ENCODE measurements at regions not wholly inside any gene's neighbourhood (a gene's known extent, or its start where the extent isn't known, plus 50 kb on each side); places are given as distances from the start of the nearest gene placed in this dataset.

- no peak overlapping the region for H3K4me3 ChIP-seq (ENCODE audit: low read depth, low read length)
- in situ Hi-C loops (cut with HindIII; ENCODE audit: low sequenced_read_pairs): no loop called here
- TF ChIP-seq CTCF (IDR thresholded peaks at IDR 0.05; ENCODE audit: low read depth, low read length): no peak
- no peak for DNase-seq (ENCODE audit: low read depth, low spot score)
These were observed 152.4 kb downstream of the LRRC70 start for GRCh38 chr5:62731022-62731421.

- DNase-seq (ENCODE audit: low read depth, low spot score): no peak
- in situ Hi-C loops (cut with HindIII; ENCODE audit: low sequenced_read_pairs): no loop called here
- no peak for TF ChIP-seq CTCF (IDR thresholded peaks at IDR 0.05; ENCODE audit: low read depth, low read length)
- H3K4me3 ChIP-seq (ENCODE audit: low read depth, low read length): no peak overlapping the region
These were observed 151.1 kb downstream of the LRRC70 start for GRCh38 chr5:62729675-62730074.

- TF ChIP-seq CTCF (IDR thresholded peaks at IDR 0.05; ENCODE audit: low read depth, low read length): no peak
- no peak overlapping the region for H3K4me3 ChIP-seq (ENCODE audit: low read depth, low read length)
- no peak for DNase-seq (ENCODE audit: low read depth, low spot score)
- in situ Hi-C loops (cut with HindIII; ENCODE audit: low sequenced_read_pairs): no loop called here
These were observed 149.2 kb downstream of the LRRC70 start for GRCh38 chr5:62727861-62728260.

- TF ChIP-seq CTCF (IDR thresholded peaks at IDR 0.05; ENCODE audit: low read depth, low read length): no peak
- no peak for DNase-seq (ENCODE audit: low read depth, low spot score)
- in situ Hi-C loops (cut with HindIII; ENCODE audit: low sequenced_read_pairs): no loop called here
- no peak overlapping the region for H3K4me3 ChIP-seq (ENCODE audit: low read depth, low read length)
These were observed 148.6 kb downstream of the LRRC70 start for GRCh38 chr5:62727184-62727583.

- no peak for TF ChIP-seq CTCF (IDR thresholded peaks at IDR 0.05; ENCODE audit: low read depth, low read length)
- no peak overlapping the region for H3K4me3 ChIP-seq (ENCODE audit: low read depth, low read length)
- in situ Hi-C loops (cut with HindIII; ENCODE audit: low sequenced_read_pairs): no loop called here
- DNase-seq (ENCODE audit: low read depth, low spot score): no peak
These were observed 143.7 kb downstream of the LRRC70 start for GRCh38 chr5:62722360-62722759.

GRCh38 chr5:62720031-62720441, 141.4 kb downstream of the LRRC70 start:
- in situ Hi-C loops (cut with HindIII; ENCODE audit: low sequenced_read_pairs): no loop called here
- H3K4me3 ChIP-seq (ENCODE audit: low read depth, low read length): no peak overlapping the region
- peak; percentile 27 for TF ChIP-seq CTCF (IDR thresholded peaks at IDR 0.05; ENCODE audit: low read depth, low read length)
- DNase-seq (ENCODE audit: low read depth, low spot score): peak; percentile 4

Measured in astrocyte of the spinal cord (primary cell).